OCI-LY1 (cell line): ENCODE measurements at regions not wholly inside any gene's neighbourhood (a gene's known extent, or its start where the extent isn't known, plus 50 kb on each side); places are given as distances from the start of the nearest gene placed in this dataset.

Source experiments
- H2AFZ ChIP-seq: fragments of 200-600 bp; sonication (generic), shearing (Covaris generic); 2 replicates; pipeline ENCODE4 v1.6.0; 2014; ENCODE audit warnings: antibody characterized with exemption, mild to moderate bottlenecking, low read length
- H3F3A ChIP-seq: fragments of 200-600 bp; sonication (generic), shearing (Covaris generic); 2 replicates; pipeline ENCODE4 v1.6.0; 2014; ENCODE audit warnings: mild to moderate bottlenecking, antibody characterized with exemption, low read length, moderate library complexity; ENCODE audit not compliant: insufficient read depth
- H3K27ac ChIP-seq: fragments of 200-600 bp; sonication (generic); 2 replicates; pipeline ENCODE4 v1.5.1; 2014; ENCODE audit warnings: low read length, mixed run types, mild to moderate bottlenecking, low read depth; ENCODE audit not compliant: poor library complexity, severe bottlenecking
- H3K27me3 ChIP-seq: fragments of 200-600 bp; sonication (generic); 2 replicates; pipeline ENCODE4 v1.6.0; 2014; ENCODE audit warnings: antibody characterized with exemption, mild to moderate bottlenecking, low read length, moderate library complexity; ENCODE audit not compliant: insufficient read depth
- H3K36me3 ChIP-seq: fragments of 200-600 bp; sonication (generic); 2 replicates; pipeline ENCODE4 v1.6.1; 2014; ENCODE audit warnings: mild to moderate bottlenecking, antibody characterized with exemption, low read length, moderate library complexity, mixed read lengths; ENCODE audit not compliant: insufficient read depth
- H3K4me1 ChIP-seq: fragments of 200-600 bp; sonication (generic); 2 replicates; pipeline ENCODE4 v1.5.1; 2014; ENCODE audit warnings: mild to moderate bottlenecking, low read length, moderate library complexity; ENCODE audit not compliant: insufficient read depth, severe bottlenecking
- H3K4me2 ChIP-seq: fragments of 200-600 bp; sonication (generic), shearing (Covaris generic); 2 replicates; pipeline ENCODE4 v1.6.1; 2014; ENCODE audit warnings: low read length
- H3K4me3 ChIP-seq: fragments of 200-600 bp; sonication (generic); 2 replicates; pipeline ENCODE4 v1.5.1; 2014; ENCODE audit warnings: low read length, low read depth, mild to moderate bottlenecking, mixed read lengths; ENCODE audit not compliant: poor library complexity, severe bottlenecking
- H3K79me2 ChIP-seq: fragments of 200-600 bp; shearing (Covaris generic); 2 replicates; pipeline ENCODE4 v1.6.1; 2016; ENCODE audit warnings: mixed run types, low read length, mixed read lengths; ENCODE audit not compliant: insufficient read depth
- H3K9ac ChIP-seq: fragments of 200-600 bp; sonication (generic), shearing (Covaris generic); 2 replicates; pipeline ENCODE4 v1.6.1; 2014; ENCODE audit warnings: mild to moderate bottlenecking, low read length, mixed read lengths
- H3K9me2 ChIP-seq: fragments of 200-600 bp; sonication (generic), shearing (Covaris generic); 2 replicates; pipeline ENCODE4 v1.6.1; 2014; ENCODE audit warnings: low read depth, mild to moderate bottlenecking, low read length, mixed read lengths
- H3K9me3 ChIP-seq: fragments of 200-600 bp; shearing (Covaris generic); 2 replicates; pipeline ENCODE4 v1.6.1; 2014; ENCODE audit warnings: low read length, mixed read lengths
- H4K20me1 ChIP-seq: fragments of 200-600 bp; sonication (generic), shearing (Covaris generic); 2 replicates; pipeline ENCODE4 v1.6.0; 2016; ENCODE audit warnings: mild to moderate bottlenecking, low read length; ENCODE audit not compliant: insufficient read depth
- EZH2 ChIP-seq: fragments of 200-600 bp; sonication (generic), shearing (Covaris generic); IDR thresholded peaks from 2 replicates; pipeline ENCODE4 v1.8.0; 2017; ENCODE audit warnings: borderline replicate concordance, mixed run types, mild to moderate bottlenecking, antibody characterized with exemption, low read length, moderate library complexity, mixed read lengths
- TF ChIP-seq, protein P1 (sequence below): fragments of 200-600 bp; sonication (generic), shearing (Covaris generic); IDR thresholded peaks from 2 replicates; pipeline ENCODE4 v1.5.1; 2017; ENCODE audit warnings: mild to moderate bottlenecking, antibody characterized with exemption, low read length, moderate library complexity, mixed read lengths

DNA sequence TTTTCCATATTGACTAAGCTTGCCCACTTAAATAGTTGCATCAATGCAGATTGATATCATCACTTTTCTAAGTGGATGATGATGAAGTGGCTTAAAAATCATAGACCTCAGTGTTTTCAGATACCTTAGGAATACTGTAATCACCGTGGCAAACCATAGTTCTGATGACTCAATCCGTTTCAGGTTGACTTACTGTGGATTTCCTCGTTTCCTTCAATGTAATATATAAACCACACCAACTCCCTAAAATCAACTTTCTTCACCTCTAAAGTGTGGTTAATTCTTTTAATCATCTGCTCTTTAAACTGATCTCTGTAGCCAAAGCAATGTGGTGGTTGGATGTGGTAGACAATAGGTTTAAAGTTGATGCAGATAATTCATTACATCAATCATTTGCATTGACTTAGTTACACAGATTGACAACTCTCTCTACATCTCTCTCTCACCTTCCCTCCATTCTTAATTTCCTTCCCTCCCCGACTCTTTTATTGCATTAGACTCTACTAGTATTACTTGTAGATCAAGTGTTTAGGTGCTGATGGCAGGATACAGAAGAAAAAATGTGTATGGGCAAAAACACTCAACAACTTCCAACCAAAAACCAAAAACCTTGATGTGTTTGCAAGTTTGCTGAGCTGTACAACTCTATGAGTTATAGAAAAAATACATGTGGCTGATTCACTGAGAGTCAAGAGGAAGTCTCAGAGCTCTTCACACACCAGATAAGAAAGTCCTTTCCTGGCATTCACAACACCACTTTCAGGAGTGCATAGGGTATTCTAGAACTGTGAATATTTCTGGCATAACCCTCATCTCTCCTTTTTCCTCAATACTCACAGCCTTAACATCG, 243.5 kb downstream of the NFKBIZ start:
- H2AFZ ChIP-seq, result 0 out of 2 replicates have a peak overlapping the region, but pooled peaks have one; percentile 28
- H3K4me1 ChIP-seq, result no peaks in the 10 kb centered on the region
- no peaks in the 10 kb centered on the region for H3K9me2 ChIP-seq
- no peaks in the 10 kb centered on the region for H3K27me3 ChIP-seq
- H4K20me1 ChIP-seq, result no peaks in the 10 kb centered on the region
- no peak overlapping the region for H3K9ac ChIP-seq
- H3K9me3 ChIP-seq, result no peaks in the 10 kb centered on the region
- no peak overlapping the region for H3K4me3 ChIP-seq
- H3K4me2 ChIP-seq, result no peak overlapping the region
- H3K27ac ChIP-seq, result no peak overlapping the region
- H3K79me2 ChIP-seq, result no peaks in the 10 kb centered on the region
- no peaks in the 10 kb centered on the region for H3F3A ChIP-seq
- no peak for TF ChIP-seq EZH2
- TF ChIP-seq, protein P1, sequence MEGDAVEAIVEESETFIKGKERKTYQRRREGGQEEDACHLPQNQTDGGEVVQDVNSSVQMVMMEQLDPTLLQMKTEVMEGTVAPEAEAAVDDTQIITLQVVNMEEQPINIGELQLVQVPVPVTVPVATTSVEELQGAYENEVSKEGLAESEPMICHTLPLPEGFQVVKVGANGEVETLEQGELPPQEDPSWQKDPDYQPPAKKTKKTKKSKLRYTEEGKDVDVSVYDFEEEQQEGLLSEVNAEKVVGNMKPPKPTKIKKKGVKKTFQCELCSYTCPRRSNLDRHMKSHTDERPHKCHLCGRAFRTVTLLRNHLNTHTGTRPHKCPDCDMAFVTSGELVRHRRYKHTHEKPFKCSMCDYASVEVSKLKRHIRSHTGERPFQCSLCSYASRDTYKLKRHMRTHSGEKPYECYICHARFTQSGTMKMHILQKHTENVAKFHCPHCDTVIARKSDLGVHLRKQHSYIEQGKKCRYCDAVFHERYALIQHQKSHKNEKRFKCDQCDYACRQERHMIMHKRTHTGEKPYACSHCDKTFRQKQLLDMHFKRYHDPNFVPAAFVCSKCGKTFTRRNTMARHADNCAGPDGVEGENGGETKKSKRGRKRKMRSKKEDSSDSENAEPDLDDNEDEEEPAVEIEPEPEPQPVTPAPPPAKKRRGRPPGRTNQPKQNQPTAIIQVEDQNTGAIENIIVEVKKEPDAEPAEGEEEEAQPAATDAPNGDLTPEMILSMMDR, result no peak
- H3K36me3 ChIP-seq, result no peaks in the 10 kb centered on the region

DNA sequence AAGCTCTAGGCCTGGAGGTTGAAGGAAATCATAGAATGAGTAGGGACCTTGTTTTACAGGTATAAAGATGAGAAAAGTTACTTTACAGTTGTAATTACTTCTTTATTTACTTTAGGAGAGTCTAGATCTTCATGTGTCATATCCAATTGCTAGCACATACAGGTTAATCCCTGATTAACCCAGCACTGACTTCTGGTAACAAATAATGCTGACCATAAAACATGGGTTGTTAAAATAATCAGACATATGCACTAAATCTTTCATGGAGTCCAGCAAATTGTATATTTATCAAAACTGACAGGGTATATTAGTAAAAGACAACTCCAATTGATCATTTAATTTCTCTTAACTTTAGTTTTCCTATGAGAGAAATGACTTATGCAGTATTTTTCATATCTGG, 245.2 kb downstream of the NFKBIZ start:
- H3K36me3 ChIP-seq, result no peaks in the 10 kb centered on the region
- H3K9me3 ChIP-seq, result no peaks in the 10 kb centered on the region
- H3K4me3 ChIP-seq, result no peak overlapping the region
- H3F3A ChIP-seq, result no peaks in the 10 kb centered on the region
- H3K79me2 ChIP-seq, result no peaks in the 10 kb centered on the region
- H2AFZ ChIP-seq, result no peak overlapping the region
- TF ChIP-seq, protein P1, result no peak
- TF ChIP-seq EZH2, result no peak
- H3K27ac ChIP-seq, result no peak overlapping the region
- H4K20me1 ChIP-seq, result no peaks in the 10 kb centered on the region
- no peaks in the 10 kb centered on the region for H3K9me2 ChIP-seq
- no peak overlapping the region for H3K9ac ChIP-seq
- H3K4me2 ChIP-seq, result no peak overlapping the region
- H3K4me1 ChIP-seq, result no peaks in the 10 kb centered on the region
- no peaks in the 10 kb centered on the region for H3K27me3 ChIP-seq

DNA sequence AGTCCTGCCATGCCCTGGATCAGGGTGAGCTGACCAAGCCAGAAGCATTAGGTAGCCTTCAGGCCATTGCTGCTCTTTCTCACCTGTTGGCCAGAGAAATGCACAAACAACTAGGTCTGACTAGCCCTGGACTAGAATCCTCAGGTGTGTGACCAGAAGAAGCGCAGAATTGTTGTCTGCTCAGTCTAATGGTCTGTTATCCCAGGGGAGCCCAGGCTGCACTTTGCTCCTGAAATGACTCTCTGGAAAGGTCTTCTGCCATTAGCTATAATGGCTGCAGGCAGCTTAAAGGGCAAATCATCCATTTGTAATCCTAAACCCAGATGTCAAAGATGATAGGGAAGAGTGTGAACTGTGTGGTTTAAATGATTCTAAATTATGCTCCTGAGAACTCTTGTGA, 246.1 kb downstream of the NFKBIZ start:
- H3K36me3 ChIP-seq, result no peaks in the 10 kb centered on the region
- no peaks in the 10 kb centered on the region for H3K79me2 ChIP-seq
- H3K27ac ChIP-seq, result no peak overlapping the region
- H3K27me3 ChIP-seq, result no peaks in the 10 kb centered on the region
- no peak overlapping the region for H3K4me2 ChIP-seq
- TF ChIP-seq, protein P1, result no peak
- no peak for TF ChIP-seq EZH2
- H3F3A ChIP-seq, result no peaks in the 10 kb centered on the region
- no peak overlapping the region for H2AFZ ChIP-seq
- H3K4me3 ChIP-seq, result no peak overlapping the region
- H4K20me1 ChIP-seq, result no peaks in the 10 kb centered on the region
- no peaks in the 10 kb centered on the region for H3K9me2 ChIP-seq
- no peak overlapping the region for H3K9ac ChIP-seq
- H3K4me1 ChIP-seq, result no peaks in the 10 kb centered on the region
- H3K9me3 ChIP-seq, result no peaks in the 10 kb centered on the region
